Astrocyte (in vitro differentiated cells and primary cell): ENCODE measurements at regions not wholly inside any gene's neighbourhood (a gene's known extent, or its start where the extent isn't known, plus 50 kb on each side); places are given as distances from the start of the nearest gene placed in this dataset.

Experiments used
- CTCF ChIP-seq: IDR thresholded peaks from 2 replicates; pipeline ENCODE4 v1.5.1; 2011; ENCODE audit warnings: low read depth, mild to moderate bottlenecking, inconsistent platforms, low read length, moderate library complexity; ENCODE audit not compliant: insufficient read depth
- EZH2 ChIP-seq: IDR thresholded peaks from 2 replicates; pipeline ENCODE4 v1.6.1; 2012; ENCODE audit warnings: mild to moderate bottlenecking, low read length, inconsistent platforms; ENCODE audit not compliant: insufficient read depth

- TF ChIP-seq CTCF (no peak), EZH2 (no peak)
Observed at GRCh38 chr10:33418301-33418700, 83.8 kb upstream of the NRP1 start.
